GM19025 (cell line): ENCODE measurements at regions not wholly inside any gene's neighbourhood (a gene's known extent, or its start where the extent isn't known, plus 50 kb on each side); places are given as distances from the start of the nearest gene placed in this dataset.
"Not testable (repeated sequence)": the region's sequence is repeated elsewhere in the genome, so short reads cannot be mapped to it uniquely, and the experiment has no call there.

ENCODE experiments used
- ATAC-seq: cut with Tn5 transposase; IDR thresholded peaks from one replicate; pipeline ENCODE4 v1.9.1; 2021; ENCODE audit warnings: mild to moderate bottlenecking, low read depth, moderate library complexity; ENCODE audit not compliant: unreplicated experiment

DNA sequence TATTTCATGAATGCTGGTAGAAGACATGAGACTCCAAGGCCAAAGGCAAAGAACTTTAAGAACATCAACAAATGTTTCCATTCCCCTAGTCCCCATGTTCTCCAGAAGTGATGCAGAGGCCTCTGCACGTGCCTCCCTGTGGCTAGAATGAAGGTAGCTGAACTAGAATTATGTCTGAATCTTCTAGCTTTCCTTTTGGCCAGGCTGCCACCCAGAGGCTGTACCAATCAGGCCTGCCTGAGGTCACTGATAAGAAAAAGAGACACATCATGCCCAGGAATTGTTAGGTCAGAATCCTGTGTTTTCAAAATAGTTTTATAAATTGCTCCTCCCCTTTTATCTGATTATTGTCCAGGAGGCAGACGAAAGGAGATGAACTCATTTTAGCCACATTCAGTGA, 188.0 kb upstream of the SLC16A7 start:
- ATAC-seq: no peak

DNA sequence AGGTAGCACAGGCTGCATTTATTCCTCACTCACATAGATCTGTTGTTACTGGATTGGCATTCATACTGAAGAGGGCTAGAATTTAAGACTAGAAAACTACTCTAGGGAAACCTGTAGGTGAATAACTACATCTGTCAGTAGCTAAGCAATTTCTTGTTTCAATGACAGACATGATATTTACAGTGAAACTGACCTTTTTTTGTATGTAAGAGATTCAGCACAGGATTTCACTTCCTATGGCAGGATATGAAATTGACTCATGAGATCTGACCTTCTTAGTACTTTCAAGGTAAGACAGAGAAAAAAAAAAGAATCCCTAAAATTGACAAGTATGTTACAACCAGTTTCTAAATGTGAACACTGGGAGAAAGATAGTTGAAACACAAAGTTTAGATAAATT, 189.8 kb upstream of the SLC16A7 start:
- no peak for ATAC-seq

- no peak for ATAC-seq
Measured at GRCh38 chr12:59404109-59404650, 191.6 kb upstream of the SLC16A7 start.

DNA sequence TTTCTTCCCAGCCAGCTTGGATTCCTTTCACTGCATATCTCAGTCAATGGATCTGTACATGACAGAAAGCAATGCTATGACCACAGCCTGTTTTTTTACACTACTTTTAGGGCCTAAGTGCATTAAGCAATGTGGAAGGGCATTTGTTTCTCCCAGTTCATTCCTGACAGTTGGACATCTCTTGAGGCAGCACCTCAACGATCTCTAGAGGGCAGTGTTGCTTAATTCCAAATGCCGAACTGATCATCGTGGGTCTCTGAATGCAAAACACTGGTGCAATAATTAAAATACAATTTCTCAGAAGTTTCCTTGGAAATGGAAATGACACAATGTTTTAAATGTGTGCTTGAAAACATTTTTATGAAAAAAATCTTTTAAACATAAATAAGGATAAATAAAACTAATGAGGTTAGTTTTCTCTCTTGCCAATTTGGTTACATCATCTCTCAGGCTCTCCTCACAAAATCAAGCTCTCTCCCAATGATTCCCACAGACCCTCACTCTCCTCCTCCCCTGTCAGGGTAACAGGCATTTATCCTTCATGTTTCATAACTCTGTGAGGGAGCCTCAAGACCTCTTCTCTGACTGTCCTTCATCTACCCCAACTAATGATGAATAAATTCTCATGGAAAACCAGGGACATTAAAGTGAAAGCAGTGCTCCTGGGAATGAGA, 192.4 kb upstream of the SLC16A7 start:
- no peak for ATAC-seq

DNA sequence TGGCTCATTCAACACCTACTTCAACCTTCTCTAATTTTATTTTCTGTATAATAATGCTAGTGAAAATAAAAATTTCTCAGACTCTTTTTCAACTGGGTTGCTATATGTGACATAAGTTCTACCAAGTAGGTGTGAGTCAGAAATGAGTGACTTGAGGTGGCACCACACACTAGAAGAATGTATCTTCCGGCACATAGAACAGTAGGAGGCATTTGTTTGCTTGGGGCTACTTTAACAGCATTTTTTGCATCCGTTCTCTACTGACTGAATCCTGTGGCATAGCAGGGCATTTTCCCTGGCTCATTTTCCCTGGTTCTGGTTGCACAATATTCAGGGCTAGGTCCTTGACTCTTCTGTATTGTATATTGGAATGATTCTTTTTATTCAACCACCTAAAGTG, 194.0 kb upstream of the SLC16A7 start:
- ATAC-seq: no peak

- no peak for ATAC-seq
Measured at GRCh38 chr12:59398164-59398563, 197.7 kb upstream of the SLC16A7 start.

- ATAC-seq: no peak
Measured at GRCh38 chr12:59396919-59397318, 198.9 kb upstream of the SLC16A7 start.

DNA sequence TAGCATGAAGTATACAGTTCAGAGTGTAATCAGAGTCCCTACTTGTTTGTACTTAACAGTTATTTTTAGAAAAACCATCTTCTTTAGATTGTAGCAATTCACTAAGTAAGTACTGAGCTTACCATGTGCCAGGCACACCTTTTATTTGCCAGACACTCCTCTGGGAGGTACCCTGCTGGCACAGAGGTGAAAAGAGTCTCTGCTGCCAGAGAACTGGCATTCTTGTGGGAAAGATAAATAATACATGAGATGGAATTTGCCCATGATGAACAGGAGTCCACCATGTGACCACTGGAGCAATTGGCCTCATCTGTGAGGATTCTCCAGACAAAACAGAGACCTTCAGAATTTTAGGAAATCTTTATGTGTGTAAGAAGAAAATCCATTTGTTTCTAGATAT, 199.3 kb upstream of the SLC16A7 start:
- no peak for ATAC-seq

GRCh38 chr12:59395310-59395709, 200.5 kb upstream of the SLC16A7 start:
- ATAC-seq: not testable (repeated sequence)

- no peak for ATAC-seq
Measured at GRCh38 chr12:59393506-59393905, 202.3 kb upstream of the SLC16A7 start.

DNA sequence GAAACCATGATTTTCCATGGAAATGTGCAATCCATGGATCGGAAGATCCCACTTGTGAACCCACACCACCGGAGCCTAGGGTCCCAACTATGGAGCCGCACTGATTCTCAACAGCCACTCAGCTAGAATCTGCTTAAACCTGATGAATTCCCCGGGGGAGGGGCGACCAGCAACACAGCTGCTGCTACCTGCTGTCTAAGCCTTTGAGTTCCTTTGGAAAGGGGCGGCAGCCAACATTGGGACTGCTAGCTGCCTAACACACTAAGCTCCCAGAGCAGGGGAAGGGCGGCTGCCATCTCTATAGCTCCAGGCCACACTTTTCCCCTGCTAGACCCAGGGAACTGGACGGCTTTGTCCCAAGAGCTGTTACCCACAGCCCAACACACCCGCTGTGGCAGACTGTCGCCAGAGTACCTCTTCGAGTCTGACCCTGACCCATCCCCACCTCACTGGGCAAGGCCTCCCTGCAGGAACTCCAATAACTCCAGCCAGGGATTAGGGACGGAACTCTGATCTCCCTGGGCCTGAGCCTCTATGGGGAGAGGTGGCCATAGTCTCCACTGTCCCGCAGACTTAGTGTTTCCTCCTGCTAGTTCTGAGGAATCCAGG, 205.8 kb upstream of the SLC16A7 start:
- no peak for ATAC-seq

GRCh38 chr12:59388694-59389093, 207.1 kb upstream of the SLC16A7 start:
- no peak for ATAC-seq

GRCh38 chr12:59388176-59388575, 207.7 kb upstream of the SLC16A7 start:
- no peak for ATAC-seq

- ATAC-seq: no peak
Measured at GRCh38 chr12:59386236-59386635, 209.6 kb upstream of the SLC16A7 start.

- ATAC-seq: no peak
Measured at GRCh38 chr12:59383079-59383822, 212.6 kb upstream of the SLC16A7 start.

GRCh38 chr12:59382282-59383078, 213.3 kb upstream of the SLC16A7 start:
- no peak for ATAC-seq

DNA sequence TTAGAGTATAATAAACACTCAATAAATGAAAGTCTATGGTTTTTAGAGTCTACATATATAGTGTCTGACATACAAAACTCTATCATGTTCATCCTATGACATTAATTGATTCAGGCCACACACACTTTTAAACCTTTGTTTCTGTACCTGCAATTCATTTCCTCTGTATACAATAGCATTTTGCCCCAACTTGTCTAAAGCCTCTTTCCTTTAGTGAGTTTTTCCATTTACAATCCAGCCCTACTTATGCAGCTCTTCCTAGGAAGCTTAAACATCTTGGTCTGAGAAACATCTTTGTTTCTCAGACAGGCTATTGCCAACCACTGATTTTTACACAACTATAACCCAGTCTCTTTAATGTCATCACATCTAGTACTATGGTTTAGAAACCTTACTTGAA, 214.7 kb upstream of the SLC16A7 start:
- ATAC-seq: no peak

DNA sequence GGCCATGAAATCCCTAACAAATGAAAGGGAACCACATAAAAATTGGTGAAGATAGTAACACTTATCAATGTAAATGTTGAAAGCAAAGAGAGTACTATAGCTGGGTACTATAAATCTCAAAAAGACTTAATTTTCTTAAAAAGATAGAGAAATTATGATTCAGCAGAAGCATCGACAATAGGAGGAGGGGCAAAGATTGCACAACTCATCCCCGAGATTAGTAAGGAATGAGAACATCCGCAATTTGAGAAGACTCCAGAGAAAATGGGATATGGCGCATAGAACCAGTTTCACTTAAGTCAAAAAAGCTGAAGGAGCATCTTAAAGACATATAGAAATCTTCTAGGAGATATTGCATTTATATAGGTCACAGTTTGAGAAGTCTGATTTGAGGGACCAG, 220.2 kb upstream of the SLC16A7 start:
- no peak for ATAC-seq

DNA sequence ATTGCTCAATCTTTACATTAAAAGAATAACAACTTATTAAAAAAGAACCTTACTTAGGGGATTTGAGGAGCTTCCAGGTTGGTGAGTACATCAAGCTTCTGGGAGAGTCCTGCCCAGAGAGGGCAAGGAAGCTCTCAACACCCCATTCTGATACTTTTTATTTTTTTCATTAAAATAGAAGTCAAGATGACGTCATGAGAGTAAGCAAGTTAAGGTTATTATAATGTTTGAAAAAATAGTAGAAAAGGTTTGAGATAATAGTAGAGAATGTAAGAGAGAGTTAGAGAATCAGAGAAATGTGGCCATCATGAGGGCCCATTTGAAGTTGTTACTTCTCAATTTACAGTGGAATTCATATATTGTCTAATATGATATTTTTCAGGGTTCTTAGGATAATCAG, 221.0 kb upstream of the SLC16A7 start:
- ATAC-seq: no peak

DNA sequence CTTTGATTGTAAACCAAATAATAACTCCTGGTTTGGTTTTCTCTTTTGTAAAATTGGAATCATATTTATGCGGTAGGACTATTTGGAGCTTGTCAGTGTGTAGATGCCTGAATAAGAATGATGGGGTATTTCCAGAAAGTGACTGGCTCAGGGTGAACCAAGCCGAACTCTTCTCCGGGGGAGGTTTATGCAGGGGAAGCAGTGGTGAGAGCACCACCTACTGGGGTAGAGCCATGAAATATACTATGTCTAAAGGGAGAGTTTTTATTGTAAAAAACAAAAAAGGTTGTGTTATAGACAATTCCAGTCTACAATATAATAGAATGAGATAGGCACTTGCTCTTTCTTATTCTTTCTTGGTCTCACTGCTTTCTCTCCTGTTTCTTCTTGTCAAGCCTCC, 222.9 kb upstream of the SLC16A7 start:
- peak; percentile 60 for ATAC-seq

GRCh38 chr12:59370933-59371332, 224.9 kb upstream of the SLC16A7 start:
- no peak for ATAC-seq
